Memory B cell (primary cell): ENCODE measurements at regions not wholly inside any gene's neighbourhood (a gene's known extent, or its start where the extent isn't known, plus 50 kb on each side); places are given as distances from the start of the nearest gene placed in this dataset.
"Not testable (repeated sequence)": the region's sequence is repeated elsewhere in the genome, so short reads cannot be mapped to it uniquely, and the experiment has no call there.

Experiments used
- ATAC-seq: fragments of 150-1000 bp; cut with Tn5 transposase; 2 replicates; pipeline ENCODE4 v1.10.0; 2021; ENCODE audit warnings: low read depth, mild to moderate bottlenecking, moderate library complexity
- DNase-seq, 2 donors: peaks; one replicate each; pipeline ENCODE4 v3.0.0; 2022; ENCODE audit warnings: low spot score in 2 of 2
- H3K27ac Mint-ChIP-seq: one replicate; pipeline ENCODE4 v1.8.0; 2022; ENCODE audit warnings: mild to moderate bottlenecking, moderate library complexity, mixed read lengths
- H3K27me3 Mint-ChIP-seq: one replicate; pipeline ENCODE4 v1.8.0; 2022; ENCODE audit warnings: mixed read lengths
- H3K36me3 Mint-ChIP-seq: one replicate; pipeline ENCODE4 v1.8.0; 2022; ENCODE audit warnings: mild to moderate bottlenecking, mixed read lengths
- H3K4me1 Mint-ChIP-seq: one replicate; pipeline ENCODE4 v1.8.0; 2022; ENCODE audit warnings: mixed read lengths
- H3K4me3 Mint-ChIP-seq: one replicate; pipeline ENCODE4 v1.8.0; 2022; ENCODE audit warnings: mild to moderate bottlenecking, moderate library complexity, mixed read lengths
- H3K9me3 Mint-ChIP-seq: one replicate; pipeline ENCODE4 v1.8.0; 2022; ENCODE audit warnings: mixed read lengths

- ATAC-seq, H3K4me1 Mint-ChIP-seq, H3K36me3 Mint-ChIP-seq, H3K4me3 Mint-ChIP-seq, H3K9me3 Mint-ChIP-seq, H3K27ac Mint-ChIP-seq, DNase-seq, H3K27me3 Mint-ChIP-seq: not testable (repeated sequence)
These were observed 499.9 kb upstream of the TPTE start for GRCh38 chr21:10021462-10021861.

GRCh38 chr21:10022745-10023144 lies 498.6 kb upstream of the TPTE start:
- ATAC-seq, H3K9me3 Mint-ChIP-seq, DNase-seq, H3K27ac Mint-ChIP-seq, H3K27me3 Mint-ChIP-seq, H3K36me3 Mint-ChIP-seq, H3K4me1 Mint-ChIP-seq, H3K4me3 Mint-ChIP-seq: not testable (repeated sequence)
